HG02943 (cell line): ENCODE measurements at regions not wholly inside any gene's neighbourhood (a gene's known extent, or its start where the extent isn't known, plus 50 kb on each side); places are given as distances from the start of the nearest gene placed in this dataset.
"Not testable (repeated sequence)": the region's sequence is repeated elsewhere in the genome, so short reads cannot be mapped to it uniquely, and the experiment has no call there.

Experiments used
- ATAC-seq: cut with Tn5 transposase; IDR thresholded peaks from one replicate; pipeline ENCODE4 v1.9.1; 2021; ENCODE audit warnings: mild to moderate bottlenecking, low read depth, moderate library complexity; ENCODE audit not compliant: unreplicated experiment

GRCh38 chr6:146928503-146928902 lies 275.7 kb upstream of the STXBP5 start:
- ATAC-seq: no peak

DNA sequence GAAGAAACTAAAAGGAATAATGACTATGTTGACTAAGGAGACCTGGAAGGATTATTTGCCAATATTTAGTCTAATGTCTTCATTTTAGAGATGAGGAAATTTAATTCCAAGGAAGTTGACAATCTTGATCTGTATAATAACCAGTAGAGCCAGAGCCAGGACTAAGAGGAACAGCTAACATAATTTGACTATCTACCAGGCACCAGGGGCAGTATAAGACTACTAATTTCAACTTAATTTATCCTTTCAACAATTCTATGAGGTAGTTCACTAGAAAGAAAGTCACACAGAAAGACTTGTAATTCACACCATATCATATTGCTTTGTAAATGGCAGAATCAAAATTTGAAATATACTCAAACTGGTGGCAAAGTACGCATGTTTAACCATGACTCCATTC lies 273.0 kb upstream of the STXBP5 start:
- no peak for ATAC-seq

- no peak for ATAC-seq
Measured at GRCh38 chr6:146937316-146937715, 266.9 kb upstream of the STXBP5 start.

DNA sequence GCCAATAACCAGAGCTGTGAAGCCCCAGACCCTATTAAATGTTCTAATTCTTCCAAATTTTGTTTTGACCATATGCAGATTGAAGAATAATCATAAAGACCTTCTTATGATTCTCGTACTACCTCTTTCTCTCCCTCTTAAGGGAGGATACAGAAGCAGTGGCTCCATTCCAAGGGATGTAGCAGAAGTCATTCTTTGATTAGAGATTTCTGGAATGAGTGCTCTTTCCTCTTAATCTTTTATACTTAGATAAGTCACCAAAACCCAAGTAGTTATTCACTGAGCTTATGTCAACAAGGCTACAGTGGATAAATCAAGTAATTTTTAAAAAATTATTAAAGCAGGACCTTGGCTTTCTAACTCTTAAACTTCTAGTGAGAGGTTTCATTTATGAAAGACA lies 266.0 kb upstream of the STXBP5 start:
- no peak for ATAC-seq

DNA sequence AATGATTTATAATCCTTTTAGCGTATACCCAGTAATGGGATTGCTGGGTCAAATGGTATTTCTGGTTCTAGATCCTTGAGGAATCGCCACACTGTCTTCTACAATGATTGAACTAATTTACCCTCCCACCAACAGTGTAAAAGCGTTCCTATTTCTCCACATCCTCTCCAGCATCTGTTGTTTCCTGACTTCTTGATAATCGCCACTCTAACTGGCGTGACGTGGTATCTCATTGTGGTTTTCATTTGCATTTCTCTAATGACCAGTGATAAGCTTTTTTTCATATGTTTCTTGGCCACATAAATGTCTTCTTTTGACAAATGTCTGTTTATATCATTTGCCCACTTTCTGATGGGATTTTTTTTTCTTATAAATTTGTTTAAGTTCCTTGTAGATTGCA lies 264.8 kb upstream of the STXBP5 start:
- ATAC-seq: not testable (repeated sequence)

GRCh38 chr6:146943664-146944063 lies 260.6 kb upstream of the STXBP5 start:
- no peak for ATAC-seq

- no peak for ATAC-seq
Measured at GRCh38 chr6:146944077-146944476, 260.1 kb upstream of the STXBP5 start.

- ATAC-seq: no peak
Measured at GRCh38 chr6:146944809-146945208, 259.4 kb upstream of the STXBP5 start.

DNA sequence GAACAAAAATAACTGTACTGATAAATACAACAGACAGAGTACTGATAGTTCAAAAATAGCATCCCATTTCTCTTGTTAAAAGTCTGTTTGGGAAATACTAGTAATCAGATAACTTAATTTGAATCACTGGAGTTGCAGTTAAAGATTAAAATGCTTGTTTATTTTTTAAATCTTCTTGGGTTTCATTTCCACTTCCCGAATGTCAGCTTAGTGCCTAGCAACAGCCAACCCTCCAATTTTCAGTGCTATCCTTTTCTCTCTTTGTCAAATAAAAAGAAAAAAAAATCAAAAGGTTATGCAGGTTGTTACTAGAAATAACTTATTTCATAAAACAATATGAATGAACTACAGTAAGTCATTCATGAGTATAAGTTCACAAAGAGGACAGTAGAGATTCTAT lies 257.7 kb upstream of the STXBP5 start:
- no peak for ATAC-seq

GRCh38 chr6:146948790-146949342 lies 255.4 kb upstream of the STXBP5 start:
- no peak for ATAC-seq

DNA sequence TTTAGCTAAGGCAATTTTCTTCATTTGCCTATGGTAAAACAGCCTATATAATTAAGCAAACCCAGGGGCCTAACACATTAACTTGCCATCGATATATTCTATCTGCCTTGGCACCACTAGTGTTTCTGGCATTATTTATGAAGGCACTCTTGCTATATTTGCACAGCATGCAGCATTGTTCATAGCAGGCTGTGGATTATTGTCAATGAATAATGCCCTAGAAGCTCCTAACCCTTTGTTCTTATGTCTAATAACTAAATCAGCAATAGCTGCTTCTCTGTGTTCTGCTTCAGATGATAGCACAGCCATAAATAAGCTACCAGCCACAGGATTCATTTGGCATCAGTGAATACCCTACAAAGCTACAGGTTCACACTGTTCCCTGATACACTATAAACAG lies 254.8 kb upstream of the STXBP5 start:
- no peak for ATAC-seq

- no peak for ATAC-seq
Measured at GRCh38 chr6:146950351-146950835, 253.8 kb upstream of the STXBP5 start.

GRCh38 chr6:146955570-146955969 lies 248.6 kb upstream of the STXBP5 start:
- no peak for ATAC-seq

DNA sequence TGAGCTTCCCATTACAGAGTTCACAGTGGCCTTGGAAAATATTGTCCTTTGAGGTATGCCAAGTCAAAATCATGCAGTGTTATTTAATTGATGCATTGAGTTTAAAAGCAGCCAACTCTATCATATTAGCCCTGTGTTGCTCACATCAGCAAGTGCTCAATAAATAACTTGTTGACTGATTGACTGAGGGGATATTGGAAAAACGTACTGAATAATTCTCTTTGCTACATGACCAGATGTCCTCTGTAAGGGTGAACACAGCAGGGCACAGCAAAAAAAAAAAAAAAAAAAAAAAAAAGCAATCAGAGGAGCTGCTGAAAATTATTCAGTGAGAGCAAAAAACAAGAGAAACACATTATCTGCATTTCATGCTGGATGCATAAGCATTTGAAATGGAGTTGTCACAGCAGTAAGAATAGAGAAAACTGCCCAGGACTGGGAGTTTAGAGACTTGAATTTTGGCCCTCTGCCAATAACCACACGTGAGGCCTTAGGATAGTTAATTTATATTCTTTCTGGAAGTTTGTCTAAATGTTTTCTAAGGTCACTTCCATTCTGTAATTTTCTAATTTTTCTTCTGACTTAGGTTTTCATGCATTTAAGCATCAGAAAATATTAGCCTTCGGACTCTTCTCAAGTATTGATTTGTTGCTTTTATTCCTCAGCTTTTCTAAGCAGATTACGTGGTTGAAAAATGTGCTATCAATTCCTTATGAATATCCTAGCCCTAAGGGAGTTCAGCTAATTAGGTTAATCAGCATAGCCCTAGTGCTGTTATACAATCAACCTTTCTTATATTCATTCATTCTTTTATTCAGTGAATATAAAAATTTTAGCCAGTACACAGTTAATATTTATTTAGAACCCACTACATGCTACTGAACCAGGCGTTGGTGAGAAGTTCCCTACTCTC lies 246.8 kb upstream of the STXBP5 start:
- no peak for ATAC-seq

GRCh38 chr6:146961831-146962230 lies 242.4 kb upstream of the STXBP5 start:
- no peak for ATAC-seq

- no peak for ATAC-seq
Measured at GRCh38 chr6:146962329-146962728, 241.9 kb upstream of the STXBP5 start.

GRCh38 chr6:146965110-146965689 lies 239.0 kb upstream of the STXBP5 start:
- ATAC-seq: no peak

GRCh38 chr6:146968041-146968760 lies 236.0 kb upstream of the STXBP5 start:
- ATAC-seq: no peak

DNA sequence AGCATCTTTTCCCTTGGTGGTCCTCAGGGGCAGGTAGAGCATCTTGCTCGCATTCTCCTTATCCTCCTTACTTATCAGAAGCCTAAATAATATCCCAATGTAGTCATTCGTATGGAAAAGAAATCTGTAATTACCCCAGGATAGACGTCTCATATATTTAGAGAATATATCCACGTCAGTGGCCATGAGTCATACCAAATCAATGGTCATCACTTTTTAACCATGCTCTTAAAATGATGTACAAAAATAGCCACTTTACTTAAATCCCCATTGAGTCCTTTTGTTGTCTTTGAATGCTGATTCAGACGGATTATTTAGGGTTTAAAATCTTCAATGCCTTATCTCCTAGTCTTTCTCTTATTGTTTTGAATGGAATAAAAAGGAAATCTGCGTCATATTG lies 231.7 kb upstream of the STXBP5 start:
- no peak for ATAC-seq

- no peak for ATAC-seq
Measured at GRCh38 chr6:146974351-146974750, 229.9 kb upstream of the STXBP5 start.

DNA sequence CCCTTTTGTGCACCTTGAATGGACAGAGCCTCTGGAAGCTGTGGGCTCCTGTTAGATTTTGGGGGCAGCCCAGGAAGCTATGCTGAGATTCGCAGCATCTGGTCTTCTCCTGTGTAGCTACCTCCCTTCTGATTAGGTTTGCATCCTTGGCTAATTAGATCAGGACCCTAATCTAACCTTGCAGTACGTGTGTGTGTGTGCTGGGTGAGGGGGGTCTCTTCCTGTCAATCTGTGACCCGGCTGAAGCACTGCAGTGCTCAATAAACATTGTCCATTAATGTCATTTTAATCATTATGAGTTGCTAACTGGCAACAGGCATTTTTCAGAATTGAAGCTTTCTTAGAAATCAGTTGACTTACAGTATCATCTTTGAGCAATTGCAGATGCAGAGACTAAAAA lies 229.1 kb upstream of the STXBP5 start:
- ATAC-seq: no peak
